NCI-H82 treated with DMSO at 0.1 percent for 48 hours (cell line): ENCODE measurements at regions not wholly inside any gene's neighbourhood (a gene's known extent, or its start where the extent isn't known, plus 50 kb on each side); places are given as distances from the start of the nearest gene placed in this dataset.

Experiments
- DNase-seq: peaks from one replicate; lab custom pipeline; 2025; ENCODE audit not compliant: unreplicated experiment; lab: John Stamatoyannopoulos, UW

- DNase-seq, result no peak
Observed at GRCh38 chr20:50311308-50312001, 120.8 kb downstream of the CEBPB start.

- DNase-seq, result no peak
Observed at GRCh38 chr20:50312002-50312681, 121.5 kb downstream of the CEBPB start.

GRCh38 chr20:50312682-50313521 is 122.3 kb downstream of the CEBPB start:
- DNase-seq, result no peak

- DNase-seq, result no peak
Observed at GRCh38 chr20:50313522-50313820, 122.8 kb downstream of the CEBPB start.

- DNase-seq, result no peak
Observed at GRCh38 chr20:50313827-50314677, 123.4 kb downstream of the CEBPB start.

GRCh38 chr20:50314678-50315335 is 124.2 kb downstream of the CEBPB start:
- no peak for DNase-seq

- DNase-seq, result no peak
Observed at GRCh38 chr20:50315586-50316551, 125.2 kb downstream of the CEBPB start.

- no peak for DNase-seq
Observed at GRCh38 chr20:50317116-50317515, 126.5 kb downstream of the CEBPB start.

- DNase-seq, result no peak
Observed at GRCh38 chr20:50317609-50318008, 127.0 kb downstream of the CEBPB start.

GRCh38 chr20:50318710-50319109 is 128.1 kb downstream of the CEBPB start:
- DNase-seq, result no peak

- no peak for DNase-seq
Observed at GRCh38 chr20:50320005-50320900, 129.6 kb downstream of the CEBPB start.

GRCh38 chr20:50320901-50321796 is 130.5 kb downstream of the CEBPB start:
- DNase-seq, result no peak

GRCh38 chr20:50321797-50322480 is 131.3 kb downstream of the CEBPB start:
- DNase-seq, result no peak

GRCh38 chr20:50322703-50323131 is 132.1 kb downstream of the CEBPB start:
- no peak for DNase-seq

GRCh38 chr20:50323209-50323608 is 132.6 kb downstream of the CEBPB start:
- DNase-seq, result no peak
